ENCODE measurements at regions not wholly inside any gene's neighbourhood (a gene's known extent, or its start where the extent isn't known, plus 50 kb on each side); places are given as distances from the start of the nearest gene placed in this dataset.

- TF ChIP-seq CTCF (conservative IDR thresholded peaks at IDR 0.05; ENCODE audit: low read depth, low read length) (no peak), EZH2phosphoT487 (IDR thresholded peaks at IDR 0.05; ENCODE audit: borderline replicate concordance, low read length) (no peak)
Measured at GRCh38 chr5:129241755-129242154, 147.2 kb downstream of the ISOC1 start.
